K562 (cell line): ENCODE measurements at regions not wholly inside any gene's neighbourhood (a gene's known extent, or its start where the extent isn't known, plus 50 kb on each side); places are given as distances from the start of the nearest gene placed in this dataset.

Experiments
- ARID1B ChIP-seq: fragments of 450-650 bp; IDR thresholded peaks from 2 replicates; pipeline ENCODE4 v1.6.1; 2016; ENCODE audit warnings: antibody characterized with exemption, mild to moderate bottlenecking, inconsistent platforms
- BCOR ChIP-seq: fragments of 450-650 bp; IDR thresholded peaks from 2 replicates; pipeline ENCODE4 v1.6.1; 2016
- CBFA2T3 ChIP-seq: fragments of 450-650 bp; IDR thresholded peaks from 2 replicates; pipeline ENCODE4 v1.6.1; 2017
- EP300 ChIP-seq: IDR thresholded peaks from 2 replicates; pipeline ENCODE4 v1.6.1; 2012; ENCODE audit warnings: low read length, improper control_type of control experiment
- FOXM1 ChIP-seq, 2 experiments: fragments of 450-650 bp in 1 of 2; sonication (generic) in 1 of 2; formaldehyde crosslinking in 1 of 2; IDR thresholded peaks; 2 replicates each; pipeline versions ENCODE4 v1.6.1 to v1.9.0; 2017 to 2022; ENCODE audit warnings: low read depth in 2 of 2, mild to moderate bottlenecking in 2 of 2, missing genetic modification reagents in 1 of 2, moderate library complexity in 1 of 2
- GATA2 ChIP-seq: sonication (generic); formaldehyde crosslinking; IDR thresholded peaks from 2 replicates; pipeline ENCODE4 v1.4.0; 2020; ENCODE audit warnings: mild to moderate bottlenecking, missing genetic modification reagents
- KDM1A ChIP-seq, 2 experiments: fragments of 450-650 bp; IDR thresholded peaks; 2 replicates each; pipeline ENCODE4 v1.6.1; 2016; ENCODE audit warnings: mild to moderate bottlenecking in 2 of 2
- MAFF ChIP-seq: IDR thresholded peaks from 2 replicates; pipeline ENCODE4 v1.6.1; 2012; ENCODE audit warnings: low read length, improper control_type of control experiment
- MAFK ChIP-seq: IDR thresholded peaks from 2 replicates; pipeline ENCODE4 v1.6.1; 2011; ENCODE audit warnings: low read length, improper control_type of control experiment
- MEIS2 ChIP-seq: fragments of 450-650 bp; IDR thresholded peaks from 2 replicates; pipeline ENCODE4 v1.6.1; 2014; ENCODE audit warnings: mild to moderate bottlenecking; ENCODE audit not compliant: partially characterized antibody
- MTA2 ChIP-seq: fragments of 450-650 bp; IDR thresholded peaks from 2 replicates; pipeline ENCODE4 v1.6.1; 2016; ENCODE audit warnings: low read depth
- MYC ChIP-seq, 2 experiments: fragments of 250-450 bp in 1 of 2; sonication (Bioruptor Pico) in 1 of 2; IDR thresholded peaks; 2 replicates each; pipeline versions ENCODE4 v1.5.1 to v1.6.1; 2012 to 2021; ENCODE audit warnings: low read depth in 2 of 2, borderline replicate concordance in 1 of 2, improper control_type of control experiment in 1 of 2, low read length in 1 of 2, mild to moderate bottlenecking in 1 of 2, moderate library complexity in 1 of 2
- NCOR1 ChIP-seq: fragments of 450-650 bp; IDR thresholded peaks from 2 replicates; pipeline ENCODE4 v1.6.1; 2016; ENCODE audit warnings: mild to moderate bottlenecking, moderate library complexity
- NFIC ChIP-seq: fragments of 450-650 bp; IDR thresholded peaks from 2 replicates; pipeline ENCODE4 v1.6.1; 2017; ENCODE audit warnings: mild to moderate bottlenecking, inconsistent platforms
- PHB2 ChIP-seq: fragments of 450-650 bp; IDR thresholded peaks from 2 replicates; pipeline ENCODE4 v1.6.1; 2017; ENCODE audit warnings: low read depth
- PML ChIP-seq: IDR thresholded peaks from 2 replicates; pipeline ENCODE4 v1.6.1; 2012; ENCODE audit warnings: low read length, inconsistent platforms
- SOX6 ChIP-seq: fragments of 450-650 bp; IDR thresholded peaks from 2 replicates; pipeline ENCODE4 v1.6.1; 2014; ENCODE audit warnings: mild to moderate bottlenecking
- TCF3 ChIP-seq: sonication (generic); formaldehyde crosslinking; IDR thresholded peaks from 2 replicates; pipeline ENCODE4 v1.4.0; 2020; ENCODE audit warnings: mild to moderate bottlenecking, missing genetic modification reagents
- TFAP4 ChIP-seq: sonication (generic); formaldehyde crosslinking; IDR thresholded peaks from 2 replicates; pipeline ENCODE4 v1.8.0; 2022; ENCODE audit warnings: missing genetic modification reagents, mild to moderate bottlenecking, moderate library complexity, borderline replicate concordance
- TRIM24 ChIP-seq, 2 experiments: fragments of 450-650 bp; IDR thresholded peaks; 2 replicates each; pipeline ENCODE4 v1.6.1; 2016
- ZMIZ1 ChIP-seq, 2 experiments: fragments of 150-350 bp in 1 of 2; IDR thresholded peaks; 2 replicates each; pipeline ENCODE4 v1.6.1; 2012 to 2016; ENCODE audit warnings: low read depth in 2 of 2, low read length in 2 of 2, mild to moderate bottlenecking in 1 of 2, moderate library complexity in 1 of 2
- ZNF408 ChIP-seq: fragments of 250-450 bp; sonication (Bioruptor Pico); IDR thresholded peaks from 2 replicates; pipeline ENCODE4 v1.4.0; 2020; ENCODE audit warnings: low read depth, mild to moderate bottlenecking, moderate library complexity
- ZNF699 ChIP-seq: fragments of 250-450 bp; sonication (Bioruptor Pico); IDR thresholded peaks from 2 replicates; pipeline ENCODE4 v1.8.0; 2021; ENCODE audit warnings: mild to moderate bottlenecking, moderate library complexity; ENCODE audit not compliant: insufficient replicate concordance
- TF ChIP-seq, protein P1 (sequence below): sonication (generic); formaldehyde crosslinking; IDR thresholded peaks from 2 replicates; pipeline ENCODE4 v1.9.0; 2022; ENCODE audit warnings: mild to moderate bottlenecking, missing genetic modification reagents

DNA sequence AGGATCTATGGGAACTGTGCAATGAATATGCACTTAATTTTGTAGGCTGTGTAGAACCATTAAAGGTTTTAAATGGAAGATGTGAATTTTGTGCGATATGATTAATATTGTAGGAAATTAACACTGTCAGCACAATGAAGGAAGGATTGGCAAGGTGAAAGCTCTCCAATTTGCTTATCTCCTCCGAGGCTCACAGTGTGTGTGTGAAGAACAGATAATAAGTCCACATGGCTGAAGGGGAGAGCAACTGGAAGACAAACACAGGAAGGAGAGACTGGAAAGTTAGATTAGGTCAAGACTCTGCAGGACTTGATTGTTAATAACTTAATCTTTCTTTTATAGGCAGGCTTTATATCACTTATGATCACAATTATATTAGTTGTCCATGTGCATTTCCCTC lies 269.7 kb upstream of the VRK2 start (continued):
- peak; percentile 83 for TF ChIP-seq MTA2
- TF ChIP-seq FOXM1 (IDR thresholded peaks at IDR 0.05; ENCODE audit: low read depth), result peak; percentile 81
- TF ChIP-seq FOXM1 (CRISPR knock-in tag; IDR thresholded peaks at IDR 0.05; ENCODE audit: low read depth), result no peak
- peak; percentile 69; the same call in 1 of the 2 replicates for TF ChIP-seq MYC (IDR thresholded peaks at IDR 0.05; ENCODE audit: low read depth, low read length)
- TF ChIP-seq MYC (CRISPR knock-in tag; IDR thresholded peaks at IDR 0.05; ENCODE audit: borderline replicate concordance, low read depth), result no peak
- peak; percentile 84 for TF ChIP-seq NFIC
- peak; percentile 40; the same call in 1 of the 2 replicates for TF ChIP-seq PHB2
- no peak for TF ChIP-seq ZNF699 (CRISPR knock-in tag)
- peak; percentile 63 for TF ChIP-seq EP300
- peak; percentile 89 for TF ChIP-seq SOX6
- TF ChIP-seq ZMIZ1 (IDR thresholded peaks at IDR 0.05; ENCODE audit: low read depth in 2 of 2, low read length in 2 of 2), result 0 out of 4 replicates have a peak, but pooled peaks of 1 of the 2 experiments have one; percentile 24
- peak; percentile 80 for TF ChIP-seq TCF3 (CRISPR knock-in tag)
- TF ChIP-seq TFAP4 (CRISPR knock-in tag), result no peak
- 0 out of 2 replicates have a peak, but pooled peaks have one; percentile 40 for TF ChIP-seq MAFK
- no peak for TF ChIP-seq ZNF408
- peak; percentile 76 to 87 for TF ChIP-seq TRIM24 (IDR thresholded peaks at IDR 0.05)
- TF ChIP-seq KDM1A (IDR thresholded peaks at IDR 0.05), result peak; percentile 47 to 67; a peak in 1 of 4 replicates
- peak; percentile 76 for TF ChIP-seq GATA2 (CRISPR knock-in tag)
- TF ChIP-seq, protein P1, sequence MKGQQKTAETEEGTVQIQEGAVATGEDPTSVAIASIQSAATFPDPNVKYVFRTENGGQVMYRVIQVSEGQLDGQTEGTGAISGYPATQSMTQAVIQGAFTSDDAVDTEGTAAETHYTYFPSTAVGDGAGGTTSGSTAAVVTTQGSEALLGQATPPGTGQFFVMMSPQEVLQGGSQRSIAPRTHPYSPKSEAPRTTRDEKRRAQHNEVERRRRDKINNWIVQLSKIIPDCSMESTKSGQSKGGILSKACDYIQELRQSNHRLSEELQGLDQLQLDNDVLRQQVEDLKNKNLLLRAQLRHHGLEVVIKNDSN (CRISPR knock-in tag), result no peak
- peak; percentile 80 for TF ChIP-seq PML
- TF ChIP-seq CBFA2T3, result peak; percentile 96
- peak; percentile 83 for TF ChIP-seq NCOR1
- TF ChIP-seq ARID1B, result peak; percentile 94
- peak; percentile 59 for TF ChIP-seq MEIS2
- no peak for TF ChIP-seq BCOR
- peak; percentile 69 for TF ChIP-seq MAFF
